Psoas muscle (tissue), 7 donors: ENCODE measurements at regions not wholly inside any gene's neighbourhood (a gene's known extent, or its start where the extent isn't known, plus 50 kb on each side); places are given as distances from the start of the nearest gene placed in this dataset.

Source experiments
- ATAC-seq, 4 donors: fragments of 200-7000 bp; cut with Tn5 transposase; one replicate each; pipeline ENCODE4 v1.9.1; 2020; ENCODE audit warnings: moderate library complexity in 3 of 4, mild to moderate bottlenecking in 2 of 4
- DNase-seq, 2 donors: peaks; one replicate each; pipeline ENCODE4 v3.0.0-alpha.2; 2020
- H3K27ac ChIP-seq: fragments of 200-600 bp; one replicate; pipeline ENCODE4 v1.8.0; 2022
- H3K27me3 ChIP-seq, 3 donors: fragments of 200-600 bp in 1 of 3; one replicate each; pipeline versions ENCODE4 v1.6.1 to v1.8.0; 2013 to 2022; ENCODE audit warnings: low read length in 2 of 3, mild to moderate bottlenecking in 2 of 3, moderate library complexity in 1 of 3; ENCODE audit not compliant: insufficient read depth in 3 of 3
- H3K36me3 ChIP-seq, 2 donors: fragments of 200-600 bp in 1 of 2; one replicate each; pipeline versions ENCODE4 v1.6.1 to v1.8.0; 2013 to 2022; ENCODE audit warnings: low read depth in 1 of 2, mild to moderate bottlenecking in 1 of 2, moderate library complexity in 1 of 2; ENCODE audit not compliant: insufficient read depth in 1 of 2
- H3K4me1 ChIP-seq: fragments of 200-600 bp; one replicate; pipeline ENCODE4 v1.8.0; 2022
- H3K4me3 ChIP-seq: fragments of 200-600 bp; one replicate; pipeline ENCODE4 v1.8.0; 2022; ENCODE audit warnings: mild to moderate bottlenecking
- H3K9me3 ChIP-seq: fragments of 200-600 bp; one replicate; pipeline ENCODE4 v1.8.0; 2022
- WGBS, 3 donors: extraction: QIAGEN DNeasy Blood & Tissue Kit; methylation state at CpG; one replicate each; pipeline versions ENCODE4 v1.1.6 to v1.1.7; 2013; 5-methylcytosine and 5-hydroxymethylcytosine counted together
- intact Hi-C, 2 donors: fragments of 100-400 bp; cut with DNase I; formaldehyde crosslinking; loops; one replicate each; pipeline versions ENCODE4 v1.11.0 to v1.14.2; 2022
- TF ChIP-seq, protein P1 (sequence below): fragments of 200-600 bp; IDR thresholded peaks from one replicate; pipeline ENCODE4 v1.8.0; 2022; ENCODE audit warnings: antibody characterized with exemption
- donor health status: healthy with polysubstance abuse.
- donor health status: DM: no; HTN: no; CAD: no; lungs with moderate emphysema.
- donor health status: Bipolar disorder and iron deficiency.
- donor health status: healthy.
- donor health status: DM: yes; HTN: yes; CAD: no.
- donor health status: DM: no; HTN: no; CAD: no.
- donor health status: DM: yes; HTN: yes; CAD: no.

DNA sequence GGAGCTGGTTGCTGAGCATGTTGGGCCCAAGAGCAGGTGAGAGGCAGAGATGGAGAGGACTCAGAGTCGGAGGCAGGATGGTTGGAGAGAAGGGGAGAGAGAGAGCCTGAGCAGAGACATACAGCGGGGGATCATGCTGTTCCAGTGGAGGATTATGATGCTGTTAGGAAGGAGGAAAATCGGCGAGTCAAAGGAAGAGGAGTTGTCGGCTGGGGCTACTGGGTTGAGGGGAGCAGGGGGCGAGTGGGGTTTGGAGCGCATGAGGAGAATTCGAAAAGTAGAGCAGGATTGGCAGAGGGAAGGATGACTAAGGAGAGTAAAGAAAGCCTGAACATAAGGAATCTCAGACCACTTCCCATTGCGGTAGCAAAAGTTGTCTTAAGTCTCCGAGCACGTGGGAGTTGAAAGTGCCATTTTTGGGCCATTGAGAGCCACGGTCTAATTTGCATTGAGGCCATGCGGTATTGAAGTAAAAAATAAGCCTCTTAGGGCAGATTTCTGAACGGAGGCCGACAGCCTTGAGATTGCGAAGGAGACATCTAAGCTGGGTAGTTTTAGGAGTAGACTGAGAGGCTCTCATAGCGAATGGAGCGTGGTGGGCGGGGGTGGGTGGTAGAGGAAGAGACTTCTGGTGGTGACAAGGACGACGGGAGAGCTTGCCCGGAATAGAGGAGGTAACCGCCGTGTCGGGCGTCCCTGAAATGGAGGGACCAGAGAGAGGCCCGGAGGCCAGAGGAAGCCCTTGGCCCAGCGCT is 140.4 kb upstream of the ETV3 start:
- DNase-seq, result no peak
- H3K4me3 ChIP-seq, result no peak overlapping the region
- no peak overlapping the region for H3K27ac ChIP-seq
- no peaks in the 10 kb centered on the region for H3K36me3 ChIP-seq
- H3K9me3 ChIP-seq, result no peaks in the 10 kb centered on the region
- ATAC-seq, result no peak
- H3K27me3 ChIP-seq, result peaks cover 0 to 31% (median 10%) of the 10 kb centered on the region in 3 donors
- H3K4me1 ChIP-seq, result no peaks in the 10 kb centered on the region
- intact Hi-C loops, result no loop called here
- WGBS, 3 donors, result 57 to 74% (median 72%) methylated on average over 28 of the region's 28 CpGs
- TF ChIP-seq, protein P1, sequence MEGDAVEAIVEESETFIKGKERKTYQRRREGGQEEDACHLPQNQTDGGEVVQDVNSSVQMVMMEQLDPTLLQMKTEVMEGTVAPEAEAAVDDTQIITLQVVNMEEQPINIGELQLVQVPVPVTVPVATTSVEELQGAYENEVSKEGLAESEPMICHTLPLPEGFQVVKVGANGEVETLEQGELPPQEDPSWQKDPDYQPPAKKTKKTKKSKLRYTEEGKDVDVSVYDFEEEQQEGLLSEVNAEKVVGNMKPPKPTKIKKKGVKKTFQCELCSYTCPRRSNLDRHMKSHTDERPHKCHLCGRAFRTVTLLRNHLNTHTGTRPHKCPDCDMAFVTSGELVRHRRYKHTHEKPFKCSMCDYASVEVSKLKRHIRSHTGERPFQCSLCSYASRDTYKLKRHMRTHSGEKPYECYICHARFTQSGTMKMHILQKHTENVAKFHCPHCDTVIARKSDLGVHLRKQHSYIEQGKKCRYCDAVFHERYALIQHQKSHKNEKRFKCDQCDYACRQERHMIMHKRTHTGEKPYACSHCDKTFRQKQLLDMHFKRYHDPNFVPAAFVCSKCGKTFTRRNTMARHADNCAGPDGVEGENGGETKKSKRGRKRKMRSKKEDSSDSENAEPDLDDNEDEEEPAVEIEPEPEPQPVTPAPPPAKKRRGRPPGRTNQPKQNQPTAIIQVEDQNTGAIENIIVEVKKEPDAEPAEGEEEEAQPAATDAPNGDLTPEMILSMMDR, result no peak

DNA sequence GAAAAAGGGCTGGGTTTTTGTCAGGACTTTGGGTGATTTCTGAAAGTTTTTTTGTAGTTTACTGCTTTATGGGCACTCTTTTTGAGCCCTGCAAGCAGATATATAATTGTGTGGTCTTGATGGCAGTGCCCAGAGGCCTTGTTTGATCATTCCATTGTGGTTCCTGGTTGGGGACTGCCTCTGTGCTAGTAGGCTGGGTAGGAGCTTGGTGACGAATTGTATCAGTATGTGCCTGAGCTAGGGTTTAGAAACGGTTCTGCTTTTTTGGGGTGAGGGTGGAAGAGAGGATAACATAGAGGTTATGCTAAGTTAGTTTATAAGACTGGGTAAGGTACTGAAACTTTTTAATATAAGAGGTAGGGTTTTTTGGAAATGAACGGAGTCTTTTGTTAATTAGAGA is 139.7 kb upstream of the ETV3 start:
- peaks cover 0 to 31% (median 11%) of the 10 kb centered on the region in 3 donors for H3K27me3 ChIP-seq
- intact Hi-C loops, result no loop called here
- no peaks in the 10 kb centered on the region for H3K9me3 ChIP-seq
- no peak overlapping the region for H3K27ac ChIP-seq
- TF ChIP-seq, protein P1, result no peak
- 65 to 70% (median 70%) methylated on average over 3 of the region's 3 CpGs for WGBS, 3 donors
- DNase-seq, result no peak
- H3K4me1 ChIP-seq, result no peaks in the 10 kb centered on the region
- no peak for ATAC-seq
- H3K4me3 ChIP-seq, result no peak overlapping the region
- no peaks in the 10 kb centered on the region for H3K36me3 ChIP-seq

DNA sequence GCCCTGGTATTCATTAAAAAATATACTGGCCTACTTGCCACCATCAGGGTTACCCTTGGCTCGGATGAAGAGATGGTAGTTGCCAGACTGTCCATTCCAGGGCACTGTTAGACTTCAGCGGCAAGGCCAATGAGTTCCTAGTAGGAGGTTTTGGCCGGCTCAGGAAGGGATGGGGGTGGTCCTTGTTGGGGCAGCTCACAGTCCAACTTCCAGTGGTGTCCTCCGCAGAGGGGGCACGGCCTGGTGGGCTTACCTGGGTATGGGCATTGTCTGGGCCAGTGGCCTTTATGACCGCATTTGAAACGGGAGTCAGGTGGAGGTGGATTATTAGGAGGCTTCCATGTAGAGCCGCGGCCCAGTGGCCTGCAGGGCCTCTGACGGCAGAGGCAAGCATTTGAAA is 139.1 kb upstream of the ETV3 start:
- H3K36me3 ChIP-seq, result no peaks in the 10 kb centered on the region
- intact Hi-C loops, result no loop called here
- H3K9me3 ChIP-seq, result no peaks in the 10 kb centered on the region
- H3K27ac ChIP-seq, result no peak overlapping the region
- no peak overlapping the region for H3K4me3 ChIP-seq
- ATAC-seq (no peak), DNase-seq (no peak)
- H3K4me1 ChIP-seq, result no peaks in the 10 kb centered on the region
- TF ChIP-seq, protein P1, result no peak
- H3K27me3 ChIP-seq, result peaks cover 0 to 31% (median 11%) of the 10 kb centered on the region in 3 donors
- WGBS, 3 donors, result 87 to 90% (median 87%) methylated on average over 10 of the region's 10 CpGs

DNA sequence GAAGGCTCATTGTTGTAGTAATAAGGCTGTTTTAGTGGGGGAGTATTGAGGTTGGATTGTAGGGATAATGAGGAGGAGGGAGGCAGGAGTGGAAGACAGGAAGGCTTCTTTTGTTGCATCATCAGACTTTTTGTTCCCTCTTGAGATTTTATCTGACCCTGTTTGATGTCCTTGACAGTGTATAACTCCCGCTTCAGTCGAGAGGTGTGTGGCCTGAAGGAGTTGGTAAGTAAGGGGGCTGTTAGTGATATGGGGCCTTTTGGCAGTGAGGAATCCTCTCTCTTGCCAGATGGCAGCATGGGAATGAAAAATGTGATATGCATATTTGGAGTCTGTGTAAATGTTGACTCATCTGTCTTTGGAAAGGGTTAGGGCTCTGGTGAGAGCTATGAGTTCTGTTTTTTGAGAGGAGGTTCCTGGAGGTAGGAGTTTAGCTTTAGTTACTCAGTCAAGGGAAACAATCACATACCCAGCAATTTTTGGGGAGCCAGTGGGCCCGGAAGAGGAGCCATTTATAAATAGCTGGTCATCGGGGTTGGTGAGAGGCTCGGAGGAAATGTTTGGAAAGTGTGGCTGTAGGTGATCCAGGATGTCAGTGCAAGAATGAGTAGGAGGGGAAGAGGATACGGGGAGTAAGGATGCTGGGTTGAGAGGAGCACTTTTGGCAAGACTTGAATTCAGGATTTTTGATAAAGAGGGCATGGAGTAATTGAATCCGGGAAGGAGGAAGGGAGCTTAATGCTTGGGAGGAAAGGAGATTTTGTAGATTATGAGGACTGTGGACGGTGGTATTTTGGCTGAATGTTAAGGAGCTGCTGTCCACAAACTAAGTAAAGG is 136.7 kb upstream of the ETV3 start:
- H3K27me3 ChIP-seq, result peaks cover 0 to 31% (median 11%) of the 10 kb centered on the region in 3 donors
- H3K27ac ChIP-seq, result no peak overlapping the region
- H3K4me3 ChIP-seq, result no peak overlapping the region
- DNase-seq, result no peak
- TF ChIP-seq, protein P1, result no peak
- no peaks in the 10 kb centered on the region for H3K36me3 ChIP-seq
- H3K4me1 ChIP-seq, result no peaks in the 10 kb centered on the region
- H3K9me3 ChIP-seq, result no peaks in the 10 kb centered on the region
- no peak for ATAC-seq
- intact Hi-C loops, result no loop called here
- WGBS, 3 donors, result 58 to 67% (median 65%) methylated on average over 8 of the region's 8 CpGs
